ENCODE measurements at regions not wholly inside any gene's neighbourhood (a gene's known extent, or its start where the extent isn't known, plus 50 kb on each side); places are given as distances from the start of the nearest gene placed in this dataset.
"Not testable (repeated sequence)": the region's sequence is repeated elsewhere in the genome, so short reads cannot be mapped to it uniquely, and the experiment has no call there.

- DNase-seq, result no peak
Measured at GRCh38 chr4:125620066-125620860, 305.5 kb downstream of the FAT4 start.

- DNase-seq, result no peak
Measured at GRCh38 chr4:125624951-125625350, 310.2 kb downstream of the FAT4 start.

- no peak for DNase-seq
Measured at GRCh38 chr4:125626946-125627345, 312.2 kb downstream of the FAT4 start.

- no peak for DNase-seq
Measured at GRCh38 chr4:125639182-125639621, 324.4 kb downstream of the FAT4 start.

GRCh38 chr4:125641611-125642010, 326.9 kb downstream of the FAT4 start:
- no peak for DNase-seq

GRCh38 chr4:125642645-125643044, 327.9 kb downstream of the FAT4 start:
- DNase-seq, result no peak

- DNase-seq, result no peak
Measured at GRCh38 chr4:125649452-125649851, 334.7 kb downstream of the FAT4 start.

- no peak for DNase-seq
Measured at GRCh38 chr4:125650557-125650956, 335.8 kb downstream of the FAT4 start.

- DNase-seq, result not testable (repeated sequence)
Measured at GRCh38 chr4:125651707-125652357, 337.1 kb downstream of the FAT4 start.

- no peak for DNase-seq
Measured at GRCh38 chr4:125658773-125659172, 344.0 kb downstream of the FAT4 start.

- DNase-seq, result no peak
Measured at GRCh38 chr4:125663896-125664767, 349.4 kb downstream of the FAT4 start.

GRCh38 chr4:125666635-125667034, 351.9 kb downstream of the FAT4 start:
- DNase-seq, result no peak

- DNase-seq, result no peak
Measured at GRCh38 chr4:125676156-125676555, 361.4 kb downstream of the FAT4 start.

- no peak for DNase-seq
Measured at GRCh38 chr4:125676583-125676982, 361.8 kb downstream of the FAT4 start.

GRCh38 chr4:125677665-125678307, 363.0 kb downstream of the FAT4 start:
- DNase-seq, result no peak

GRCh38 chr4:125679989-125680388, 365.2 kb downstream of the FAT4 start:
- DNase-seq, result no peak

GRCh38 chr4:125681240-125681639, 366.5 kb downstream of the FAT4 start:
- DNase-seq, result no peak

GRCh38 chr4:125682730-125683129, 368.0 kb downstream of the FAT4 start:
- DNase-seq, result no peak

- no peak for DNase-seq
Measured at GRCh38 chr4:125688841-125689240, 374.1 kb downstream of the FAT4 start.

- DNase-seq, result no peak
Measured at GRCh38 chr4:125689805-125690204, 375.1 kb downstream of the FAT4 start.

- DNase-seq, result no peak
Measured at GRCh38 chr4:125693228-125693627, 378.5 kb downstream of the FAT4 start.

GRCh38 chr4:125702406-125702805, 387.7 kb downstream of the FAT4 start:
- DNase-seq, result no peak

- no peak for DNase-seq
Measured at GRCh38 chr4:125703443-125703842, 388.7 kb downstream of the FAT4 start.

Measured in activated CD4-positive, alpha-beta T cell treated with anti-CD3 and anti-CD28 coated beads, Interleukin-10, Interleukin-2, amounts not matched to agents 100 ng/mL and 50 ng/mL, durations not matched to agents 16 hours and 8 hours (primary cell).